Peyer's patch (tissue), 4 donors: ENCODE measurements at regions not wholly inside any gene's neighbourhood (a gene's known extent, or its start where the extent isn't known, plus 50 kb on each side); places are given as distances from the start of the nearest gene placed in this dataset.

Source experiments
- DNase-seq, 3 donors: peaks; one replicate each; pipeline ENCODE4 v3.0.0-alpha.2; 2017 to 2019
- H3K27ac ChIP-seq, 4 donors: fragments of 200-600 bp; sonication (generic); one replicate each; pipeline ENCODE4 v1.5.1; 2016 to 2019
- H3K27me3 ChIP-seq, 2 donors: fragments of 200-600 bp; sonication (generic); one replicate each; pipeline ENCODE4 v1.5.1; 2019
- H3K36me3 ChIP-seq, 3 donors: fragments of 200-600 bp; sonication (generic); one replicate each; pipeline ENCODE4 v1.5.1; 2016 to 2019
- H3K4me1 ChIP-seq, 4 donors: fragments of 200-600 bp; sonication (generic); one replicate each; pipeline ENCODE4 v1.5.1; 2016 to 2019
- H3K4me3 ChIP-seq, 4 donors: fragments of 200-600 bp; sonication (generic); 1 replicate in 3 of 4; 2 replicates in 1 of 4; pipeline ENCODE4 v1.5.1; 2016 to 2019; ENCODE audit warnings: mild to moderate bottlenecking in 1 of 4
- H3K9me3 ChIP-seq, 4 donors: fragments of 200-600 bp; sonication (generic); one replicate each; pipeline ENCODE4 v1.5.1; 2016 to 2019; ENCODE audit warnings: mild to moderate bottlenecking in 1 of 4
- POLR2A ChIP-seq, 2 donors: fragments of 450-650 bp; IDR thresholded peaks; one replicate each; pipeline ENCODE4 v1.5.1; 2017; ENCODE audit warnings: antibody characterized with exemption in 2 of 2, mild to moderate bottlenecking in 2 of 2, moderate library complexity in 2 of 2
- TF ChIP-seq, protein P1 (sequence below), 6 experiments: fragments of 450-650 bp in 4 of 6; fragments of 200-600 bp in 2 of 6; sonication (generic) in 1 of 6; IDR thresholded peaks; one replicate each; pipeline ENCODE4 v1.5.1; 2017 to 2019; ENCODE audit warnings: antibody characterized with exemption in 6 of 6, mild to moderate bottlenecking in 3 of 6, moderate library complexity in 1 of 6

DNA sequence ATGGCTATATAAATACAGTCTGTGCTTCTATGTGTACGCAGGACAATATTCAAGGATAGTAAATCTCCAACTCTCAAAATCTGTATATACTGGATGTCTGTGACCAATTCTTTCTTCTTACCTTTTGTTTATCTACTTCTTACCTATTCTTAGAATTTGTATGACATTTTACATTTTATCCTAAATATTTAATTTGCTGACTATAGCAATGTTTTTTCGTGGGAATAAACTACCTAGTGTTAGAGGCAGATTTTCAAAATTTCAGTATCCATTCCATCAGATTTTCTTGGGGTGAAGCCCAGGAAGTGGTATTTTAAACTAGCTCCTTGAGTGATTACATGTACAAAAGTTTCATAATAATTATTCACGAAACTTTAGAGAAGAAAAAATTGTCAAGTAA, 334.5 kb upstream of the BCHE start:
- DNase-seq = no peak
- no peak overlapping the region for H3K4me3 ChIP-seq
- no peaks in the 10 kb centered on the region for H3K27me3 ChIP-seq
- no peak overlapping the region for H3K27ac ChIP-seq
- H3K9me3 ChIP-seq = no peaks in the 10 kb centered on the region
- TF ChIP-seq, protein P1, sequence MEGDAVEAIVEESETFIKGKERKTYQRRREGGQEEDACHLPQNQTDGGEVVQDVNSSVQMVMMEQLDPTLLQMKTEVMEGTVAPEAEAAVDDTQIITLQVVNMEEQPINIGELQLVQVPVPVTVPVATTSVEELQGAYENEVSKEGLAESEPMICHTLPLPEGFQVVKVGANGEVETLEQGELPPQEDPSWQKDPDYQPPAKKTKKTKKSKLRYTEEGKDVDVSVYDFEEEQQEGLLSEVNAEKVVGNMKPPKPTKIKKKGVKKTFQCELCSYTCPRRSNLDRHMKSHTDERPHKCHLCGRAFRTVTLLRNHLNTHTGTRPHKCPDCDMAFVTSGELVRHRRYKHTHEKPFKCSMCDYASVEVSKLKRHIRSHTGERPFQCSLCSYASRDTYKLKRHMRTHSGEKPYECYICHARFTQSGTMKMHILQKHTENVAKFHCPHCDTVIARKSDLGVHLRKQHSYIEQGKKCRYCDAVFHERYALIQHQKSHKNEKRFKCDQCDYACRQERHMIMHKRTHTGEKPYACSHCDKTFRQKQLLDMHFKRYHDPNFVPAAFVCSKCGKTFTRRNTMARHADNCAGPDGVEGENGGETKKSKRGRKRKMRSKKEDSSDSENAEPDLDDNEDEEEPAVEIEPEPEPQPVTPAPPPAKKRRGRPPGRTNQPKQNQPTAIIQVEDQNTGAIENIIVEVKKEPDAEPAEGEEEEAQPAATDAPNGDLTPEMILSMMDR (IDR thresholded peaks at IDR 0.05) = no peak
- no peak for TF ChIP-seq POLR2A (IDR thresholded peaks at IDR 0.05)
- no peaks in the 10 kb centered on the region for H3K4me1 ChIP-seq
- H3K36me3 ChIP-seq = no peaks in the 10 kb centered on the region

DNA sequence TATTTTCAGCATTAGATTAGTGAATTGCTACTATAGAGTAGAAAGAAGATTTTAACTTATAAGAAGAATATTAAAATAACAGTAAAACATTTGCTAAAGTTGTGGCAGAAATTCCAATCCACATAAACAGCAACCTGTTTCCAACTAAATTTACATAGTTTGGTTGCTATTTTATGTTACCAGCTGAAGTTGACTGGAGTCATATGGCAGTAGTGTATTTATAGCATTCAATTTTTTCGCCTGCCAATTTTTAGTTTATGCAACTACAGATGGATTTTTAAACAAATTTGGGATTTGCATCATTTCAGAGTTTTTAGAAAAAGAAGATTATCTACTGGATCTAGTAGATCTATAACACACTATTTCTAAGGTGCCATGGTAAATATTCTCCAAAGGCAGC, 332.5 kb upstream of the BCHE start:
- TF ChIP-seq, protein P1 (IDR thresholded peaks at IDR 0.05) = no peak
- no peak for TF ChIP-seq POLR2A (IDR thresholded peaks at IDR 0.05)
- Histone ChIP-seq H3K27ac (no peak overlapping the region), H3K9me3 (no peaks in the 10 kb centered on the region), H3K4me3 (no peak overlapping the region), H3K36me3 (no peaks in the 10 kb centered on the region), H3K4me1 (no peaks in the 10 kb centered on the region), H3K27me3 (no peaks in the 10 kb centered on the region)
- no peak for DNase-seq

DNA sequence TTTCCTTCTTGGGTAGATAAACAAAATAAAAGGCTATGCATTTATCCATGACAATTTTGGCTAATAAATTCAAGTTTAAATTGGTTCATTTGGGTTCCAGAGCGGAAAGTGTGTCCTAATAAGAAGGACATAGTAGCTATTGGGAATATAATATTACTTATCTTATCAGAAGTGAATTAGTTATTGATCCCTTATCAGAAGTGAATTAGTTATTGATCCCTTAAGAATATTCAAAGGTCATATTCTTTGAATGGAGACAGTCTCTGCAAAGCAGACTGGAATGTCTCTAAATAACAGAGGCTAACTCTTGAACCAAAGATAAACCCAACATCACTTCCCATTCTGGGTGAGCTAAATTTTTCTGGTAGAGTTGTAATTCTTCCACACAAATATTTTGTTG, 290.7 kb upstream of the BCHE start:
- no peak overlapping the region for H3K4me3 ChIP-seq
- TF ChIP-seq, protein P1 (IDR thresholded peaks at IDR 0.05) = no peak
- TF ChIP-seq POLR2A (IDR thresholded peaks at IDR 0.05) = no peak
- no peaks in the 10 kb centered on the region for H3K36me3 ChIP-seq
- no peaks in the 10 kb centered on the region for H3K27me3 ChIP-seq
- H3K9me3 ChIP-seq = no peaks in the 10 kb centered on the region
- no peaks in the 10 kb centered on the region for H3K4me1 ChIP-seq
- H3K27ac ChIP-seq = no peak overlapping the region
- DNase-seq = no peak

- H3K4me3 ChIP-seq = no peak overlapping the region
- H3K27ac ChIP-seq = no peak overlapping the region
- H3K27me3 ChIP-seq = no peaks in the 10 kb centered on the region
- TF ChIP-seq, protein P1 (IDR thresholded peaks at IDR 0.05) = no peak
- TF ChIP-seq POLR2A (IDR thresholded peaks at IDR 0.05) = no peak
- no peaks in the 10 kb centered on the region for H3K4me1 ChIP-seq
- H3K9me3 ChIP-seq = no peaks in the 10 kb centered on the region
- no peaks in the 10 kb centered on the region for H3K36me3 ChIP-seq
- DNase-seq = no peak
Observed at GRCh38 chr3:166125179-166125578, 288.0 kb upstream of the BCHE start.

- H3K27ac ChIP-seq = no peak overlapping the region
- no peak overlapping the region for H3K4me3 ChIP-seq
- no peaks in the 10 kb centered on the region for H3K36me3 ChIP-seq
- no peak for DNase-seq
- no peaks in the 10 kb centered on the region for H3K9me3 ChIP-seq
- H3K27me3 ChIP-seq = no peaks in the 10 kb centered on the region
- no peaks in the 10 kb centered on the region for H3K4me1 ChIP-seq
- no peak for TF ChIP-seq POLR2A (IDR thresholded peaks at IDR 0.05)
- TF ChIP-seq, protein P1 (IDR thresholded peaks at IDR 0.05) = no peak
Observed at GRCh38 chr3:166123576-166123975, 286.4 kb upstream of the BCHE start.

DNA sequence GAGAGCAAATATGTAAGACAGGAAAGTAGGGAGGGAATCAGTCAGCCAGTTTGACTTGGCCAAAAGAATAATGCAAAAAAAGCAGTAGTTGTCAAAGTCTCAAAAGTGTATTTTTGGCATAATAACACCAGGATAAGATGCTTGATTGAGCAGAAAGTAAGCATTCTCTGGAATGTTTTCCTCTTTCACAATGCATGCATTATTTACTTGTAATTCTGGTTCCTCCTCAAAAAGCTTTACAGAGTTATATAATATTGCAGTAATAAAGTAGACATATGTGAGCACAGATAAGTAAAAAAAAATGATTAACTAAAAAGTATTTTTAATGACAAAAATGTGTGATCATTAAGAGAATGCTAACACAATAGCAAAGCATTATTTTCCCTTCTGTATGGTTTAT, 285.9 kb upstream of the BCHE start:
- Histone ChIP-seq H3K27ac (no peak overlapping the region), H3K36me3 (no peaks in the 10 kb centered on the region), H3K4me1 (no peaks in the 10 kb centered on the region), H3K27me3 (no peaks in the 10 kb centered on the region), H3K9me3 (no peaks in the 10 kb centered on the region), H3K4me3 (no peak overlapping the region)
- no peak for TF ChIP-seq POLR2A (IDR thresholded peaks at IDR 0.05)
- TF ChIP-seq, protein P1 (IDR thresholded peaks at IDR 0.05) = no peak
- no peak for DNase-seq
